Stimulated activated CD4-positive, alpha-beta T cell treated with anti-CD3 and anti-CD28 coated beads, Interleukin-2, amount 100 ng/mL, for 24 hours (primary cell): ENCODE measurements at regions not wholly inside any gene's neighbourhood (a gene's known extent, or its start where the extent isn't known, plus 50 kb on each side); places are given as distances from the start of the nearest gene placed in this dataset.

Source experiments
- DNase-seq, 2 donors: peaks; one replicate each; pipeline ENCODE4 v3.0.0-alpha.2; 2020

GRCh38 chr5:56454219-56454862 lies 221.2 kb upstream of the ANKRD55 start:
- no peak for DNase-seq

DNA sequence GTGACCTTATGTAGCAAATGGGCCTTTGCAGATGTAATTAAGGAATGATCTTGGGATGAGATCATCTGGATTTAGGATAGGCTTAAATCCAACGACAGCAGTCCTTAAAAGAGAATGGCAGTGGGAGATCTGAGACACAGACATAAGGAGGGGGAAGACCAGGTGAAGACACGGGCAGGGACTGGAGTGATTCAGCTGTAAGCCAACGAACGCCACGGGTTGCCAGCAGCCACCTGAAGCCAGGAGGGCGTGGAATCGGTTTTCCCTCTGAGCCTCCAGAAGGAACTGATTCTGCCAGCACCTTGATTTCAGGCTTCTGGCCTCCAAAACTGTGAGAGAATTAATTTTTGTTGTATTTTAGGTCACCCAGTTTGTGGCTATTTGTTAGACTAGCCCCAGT lies 218.6 kb upstream of the ANKRD55 start:
- DNase-seq: no peak

- DNase-seq: no peak
Measured at GRCh38 chr5:56450766-56451165, 217.6 kb upstream of the ANKRD55 start.

GRCh38 chr5:56449071-56449640 lies 216.0 kb upstream of the ANKRD55 start:
- DNase-seq: no peak

- DNase-seq: no peak
Measured at GRCh38 chr5:56447656-56448055, 214.5 kb upstream of the ANKRD55 start.

DNA sequence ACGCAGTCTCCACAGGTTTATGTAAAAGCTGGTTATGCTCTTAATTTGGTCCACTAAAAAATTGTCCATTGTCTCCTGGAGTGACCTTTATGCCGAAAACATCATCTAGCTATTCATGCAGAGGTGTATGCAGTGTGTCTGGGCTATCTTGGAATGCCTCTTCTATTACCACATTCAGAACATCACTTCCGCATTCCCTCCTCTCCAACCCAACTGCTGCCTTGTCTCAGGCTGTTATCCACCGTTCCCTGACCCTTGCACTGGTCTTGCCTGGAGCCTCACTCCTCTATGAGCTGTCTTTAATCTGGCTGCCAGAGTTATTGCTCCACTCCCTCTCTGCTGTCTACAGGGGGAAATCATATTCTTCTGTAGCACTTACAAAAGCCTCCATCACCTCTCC lies 214.1 kb upstream of the ANKRD55 start:
- no peak for DNase-seq

GRCh38 chr5:56446728-56447127 lies 213.6 kb upstream of the ANKRD55 start:
- DNase-seq: no peak

DNA sequence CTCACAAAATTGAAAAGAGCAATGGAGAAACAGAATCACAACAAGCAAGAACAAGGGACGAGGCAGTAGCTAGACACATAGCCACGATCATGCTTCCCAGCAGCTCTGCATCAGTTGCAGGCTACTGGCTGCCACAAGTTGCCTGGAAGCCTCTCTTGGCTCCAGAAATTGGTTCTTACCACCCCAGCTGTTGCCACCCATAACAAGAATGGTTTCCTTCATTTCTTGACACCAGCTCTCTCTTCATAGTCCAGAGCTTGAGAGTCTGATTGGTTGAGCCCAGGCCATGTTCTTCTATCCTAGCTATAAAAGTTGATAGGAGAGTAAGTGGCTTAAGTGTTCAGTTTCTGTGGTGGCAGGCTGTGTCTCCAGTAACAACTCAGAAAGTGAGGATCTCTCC lies 210.7 kb upstream of the ANKRD55 start:
- no peak for DNase-seq

DNA sequence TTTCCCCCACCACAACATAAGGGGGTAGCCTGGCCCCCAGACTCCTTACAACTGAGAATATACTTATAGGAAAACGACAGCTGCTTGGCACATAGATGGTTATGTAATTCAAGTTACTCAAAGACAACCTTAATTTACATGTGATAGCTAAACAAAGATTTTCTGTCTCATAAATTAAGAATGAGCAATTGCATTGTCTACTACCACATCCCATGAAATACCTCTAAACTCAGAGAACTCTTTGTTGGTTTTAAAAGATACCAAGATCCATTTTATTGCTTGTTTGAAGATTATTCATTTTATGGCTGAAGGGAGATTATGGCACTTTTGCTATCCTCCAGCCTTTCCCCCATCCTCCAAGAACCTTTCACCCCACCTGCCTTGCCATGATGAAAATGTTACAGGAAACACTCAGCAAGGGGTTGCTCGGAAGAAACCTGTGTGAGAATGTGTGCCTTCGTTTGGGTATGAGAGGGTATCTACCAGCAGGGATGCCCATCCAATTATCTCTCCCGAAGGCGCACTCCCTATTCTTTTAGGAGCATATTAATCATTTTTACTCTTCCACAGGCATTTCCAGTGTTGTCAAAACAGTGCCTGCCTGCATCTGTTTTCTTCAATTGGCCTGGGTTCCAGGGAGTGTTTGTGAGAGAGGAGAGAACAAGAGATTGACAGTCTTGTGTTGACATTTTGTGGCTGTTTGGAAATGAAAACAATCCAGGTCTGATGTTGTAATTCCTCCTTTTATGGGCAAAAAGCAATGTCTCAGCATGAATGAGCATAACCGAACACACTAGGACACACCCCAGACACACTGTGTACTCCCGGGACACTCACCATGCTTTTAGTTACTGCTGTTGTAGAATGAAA lies 208.0 kb upstream of the ANKRD55 start:
- no peak for DNase-seq

- no peak for DNase-seq
Measured at GRCh38 chr5:56434986-56435385, 201.9 kb upstream of the ANKRD55 start.

GRCh38 chr5:56433039-56433617 lies 200.0 kb upstream of the ANKRD55 start:
- DNase-seq: no peak

- no peak for DNase-seq
Measured at GRCh38 chr5:56432321-56432720, 199.2 kb upstream of the ANKRD55 start.

- DNase-seq: no peak
Measured at GRCh38 chr5:56430422-56430821, 197.3 kb upstream of the ANKRD55 start.

DNA sequence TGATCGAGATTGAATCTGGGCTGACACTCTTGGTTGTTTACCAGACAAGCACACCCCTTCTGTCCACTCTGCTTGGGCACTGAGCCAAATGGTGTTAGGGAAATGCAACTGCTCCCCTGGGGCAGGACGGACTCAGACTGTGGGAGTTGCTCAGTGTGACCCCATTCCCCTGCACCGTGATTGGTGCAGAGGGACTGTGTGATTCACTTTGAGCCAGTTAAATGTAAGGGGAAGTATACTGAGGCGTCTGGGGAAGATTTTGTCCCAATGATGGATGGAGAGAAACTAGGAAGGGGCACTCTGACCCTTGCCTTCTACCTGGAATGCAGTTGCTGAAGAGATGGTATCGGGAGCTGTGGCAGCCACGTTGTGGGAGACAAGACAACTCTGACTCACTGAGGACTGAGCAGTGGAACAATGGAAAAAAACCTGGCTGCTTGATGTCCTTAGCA lies 196.0 kb upstream of the ANKRD55 start:
- no peak for DNase-seq

DNA sequence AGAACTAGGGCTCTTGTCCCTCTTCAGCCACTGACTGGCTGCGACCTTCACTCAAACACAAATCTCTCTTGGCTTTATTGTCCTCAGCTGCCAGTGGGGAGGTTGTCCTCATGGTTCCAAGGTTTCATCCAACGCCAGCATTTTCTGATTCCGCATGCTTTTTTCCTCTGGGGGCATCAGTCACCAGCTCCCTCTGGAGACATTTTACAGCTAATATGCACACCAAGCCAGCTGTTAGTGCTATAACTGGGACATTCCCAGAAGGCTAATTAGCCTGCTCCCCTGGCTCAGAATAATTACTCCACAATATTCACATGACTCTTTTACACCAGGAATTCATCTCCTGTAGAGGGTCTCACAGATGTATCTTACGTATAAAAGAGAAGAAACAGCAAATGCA lies 193.6 kb upstream of the ANKRD55 start:
- no peak for DNase-seq

DNA sequence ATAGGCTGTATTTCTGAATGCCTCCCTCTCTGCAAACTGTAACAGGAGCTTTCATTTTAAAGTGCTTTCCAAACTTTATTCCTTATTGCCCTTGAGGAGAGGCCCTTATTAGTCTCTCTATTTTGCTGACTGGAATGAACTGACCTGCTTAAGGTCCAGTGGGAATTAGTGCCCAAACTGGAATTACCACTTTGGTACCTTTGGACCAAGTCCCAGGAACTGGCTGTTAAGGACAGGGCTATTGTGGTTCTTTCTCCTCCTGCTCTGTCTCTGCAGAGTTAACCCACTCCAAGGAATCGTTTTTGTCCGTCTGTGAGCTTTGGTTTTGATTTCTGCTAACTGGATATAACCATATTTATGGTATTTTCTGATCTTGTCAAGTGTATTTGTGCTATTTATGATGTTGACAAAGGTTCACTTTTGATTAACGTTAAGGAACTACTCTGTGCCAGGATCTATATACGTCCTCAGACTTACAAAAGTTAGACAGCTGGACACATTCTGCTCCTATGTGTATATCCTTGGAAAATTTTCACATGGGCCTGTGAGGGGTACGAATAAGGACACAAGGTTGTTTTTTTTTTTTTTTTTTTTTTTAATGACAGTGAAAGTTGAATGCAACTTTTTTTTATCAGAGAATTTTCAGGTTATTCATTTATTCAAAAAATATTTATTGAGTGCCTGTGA lies 189.1 kb upstream of the ANKRD55 start:
- DNase-seq: no peak

- DNase-seq: no peak
Measured at GRCh38 chr5:56421246-56422075, 188.3 kb upstream of the ANKRD55 start.

DNA sequence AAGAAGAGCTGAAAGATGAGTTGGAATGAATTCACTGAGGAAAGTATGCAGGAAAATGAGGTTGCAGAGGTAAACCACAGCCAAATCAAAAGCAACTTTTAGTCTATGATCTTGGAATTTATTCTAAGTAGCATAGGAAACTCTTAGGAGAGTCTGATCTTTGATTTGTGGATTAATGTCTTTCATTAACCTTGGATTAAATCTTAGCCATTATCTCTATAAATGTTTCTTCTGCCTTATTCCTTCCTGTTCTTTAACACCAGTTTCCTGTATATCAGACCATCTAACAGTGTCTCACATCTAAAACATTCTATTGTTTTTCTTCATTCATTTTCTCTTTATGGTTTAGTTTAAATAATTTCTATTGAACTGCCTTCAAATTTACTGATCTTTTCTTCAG lies 187.2 kb upstream of the ANKRD55 start:
- no peak for DNase-seq

- DNase-seq: no peak
Measured at GRCh38 chr5:56419667-56420066, 186.5 kb upstream of the ANKRD55 start.

- DNase-seq: no peak
Measured at GRCh38 chr5:56415356-56415765, 182.2 kb upstream of the ANKRD55 start.

DNA sequence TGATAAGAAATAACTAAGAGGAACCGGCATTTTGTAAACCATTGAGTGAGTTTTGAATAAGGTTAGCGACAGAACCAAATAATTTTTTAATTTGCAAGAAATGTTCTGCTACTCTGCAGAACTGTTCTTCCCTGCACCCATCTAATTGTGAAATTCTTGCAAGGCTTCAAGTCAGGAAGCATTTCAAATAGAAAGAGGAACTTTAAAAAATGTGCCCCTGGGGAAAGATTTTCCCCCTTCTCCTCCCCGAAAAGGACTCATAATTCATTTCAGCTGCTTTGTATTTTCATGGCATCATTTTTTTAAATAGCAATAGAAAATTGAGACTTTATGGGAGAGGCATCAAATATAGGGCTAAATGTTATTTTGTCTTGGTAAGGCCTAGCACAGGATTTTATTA lies 180.9 kb upstream of the ANKRD55 start:
- DNase-seq: no peak

DNA sequence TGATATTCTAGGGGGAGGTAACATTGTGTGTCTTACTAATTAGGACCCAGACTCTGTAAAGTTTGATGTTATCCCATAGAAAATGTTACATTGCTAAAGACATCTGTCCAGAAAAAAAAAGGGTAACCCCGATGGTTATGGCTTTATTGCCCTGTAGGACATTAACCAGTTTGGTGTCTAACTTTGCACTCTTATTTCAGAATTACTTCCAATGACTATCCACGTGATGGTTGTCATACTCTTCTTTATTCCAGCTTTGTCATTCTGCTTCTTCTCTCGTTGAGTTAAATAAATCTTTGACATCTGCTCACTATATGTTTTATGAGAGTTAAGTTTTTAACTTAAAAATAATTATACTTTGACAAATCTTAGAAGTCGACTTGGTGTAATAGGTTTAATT lies 180.4 kb upstream of the ANKRD55 start:
- no peak for DNase-seq
